Hippocampal formation (tissue), 2 donors: ENCODE measurements at regions not wholly inside any gene's neighbourhood (a gene's known extent, or its start where the extent isn't known, plus 50 kb on each side); places are given as distances from the start of the nearest gene placed in this dataset.

Source experiments
- DNase-seq, 2 donors: peaks; one replicate each; lab custom pipeline; 2025; lab: John Stamatoyannopoulos, UW

DNA sequence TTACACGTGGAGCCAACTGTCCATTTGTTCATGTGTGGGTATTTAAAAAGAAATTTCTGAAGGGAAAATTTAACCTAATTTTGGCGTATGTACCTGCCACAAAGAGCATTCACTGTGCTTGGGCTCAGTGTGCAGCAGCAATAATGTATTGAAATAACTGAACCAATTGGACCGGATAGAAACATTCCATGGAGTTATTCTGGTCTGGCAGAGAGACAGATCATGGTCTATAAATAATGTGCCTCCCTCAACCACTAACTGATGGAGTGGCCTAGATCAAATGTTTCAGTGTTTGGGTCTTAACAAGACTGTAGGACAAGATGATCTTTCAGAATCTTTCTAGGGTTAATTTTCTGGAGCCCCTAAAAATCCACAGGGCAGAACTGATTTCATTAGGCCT is 469.7 kb downstream of the PRELID2 start:
- no peak for DNase-seq

DNA sequence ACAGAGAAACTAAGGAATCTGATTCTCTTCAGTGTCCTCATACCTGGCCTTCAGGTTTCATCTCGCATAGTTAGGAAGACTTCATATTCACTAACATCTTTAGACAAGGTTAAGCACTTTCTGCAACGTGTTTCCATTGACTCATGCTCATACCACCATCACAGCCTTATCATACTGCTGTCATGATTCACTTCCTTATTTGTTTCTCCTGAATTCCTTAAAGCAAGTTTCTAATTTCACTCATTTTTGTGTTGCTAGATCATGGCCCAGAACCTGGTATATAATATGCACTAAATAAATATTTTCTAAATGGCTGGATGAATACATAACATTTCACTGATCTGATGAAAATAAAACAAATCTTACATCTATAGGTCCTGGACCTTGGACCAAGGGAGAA is 472.9 kb downstream of the PRELID2 start:
- no peak for DNase-seq

DNA sequence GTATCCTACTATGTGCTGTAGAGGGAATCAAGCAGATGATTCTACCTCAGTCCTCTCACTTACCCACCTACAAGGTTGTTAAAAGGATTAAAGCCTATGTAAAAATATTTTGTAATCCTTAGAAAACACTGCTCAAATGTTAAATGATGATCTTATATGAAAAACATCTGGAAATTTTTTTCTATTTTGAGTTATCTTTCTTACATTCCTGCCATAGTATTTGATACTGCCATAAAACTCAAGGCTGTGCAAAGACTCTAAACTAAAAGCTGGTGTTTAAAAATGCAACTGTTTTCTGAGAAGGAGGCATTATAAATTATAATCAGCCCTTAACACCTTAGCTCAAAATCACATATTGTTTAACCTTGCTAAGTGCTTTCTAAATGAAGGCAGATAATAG is 474.2 kb downstream of the PRELID2 start:
- no peak for DNase-seq

DNA sequence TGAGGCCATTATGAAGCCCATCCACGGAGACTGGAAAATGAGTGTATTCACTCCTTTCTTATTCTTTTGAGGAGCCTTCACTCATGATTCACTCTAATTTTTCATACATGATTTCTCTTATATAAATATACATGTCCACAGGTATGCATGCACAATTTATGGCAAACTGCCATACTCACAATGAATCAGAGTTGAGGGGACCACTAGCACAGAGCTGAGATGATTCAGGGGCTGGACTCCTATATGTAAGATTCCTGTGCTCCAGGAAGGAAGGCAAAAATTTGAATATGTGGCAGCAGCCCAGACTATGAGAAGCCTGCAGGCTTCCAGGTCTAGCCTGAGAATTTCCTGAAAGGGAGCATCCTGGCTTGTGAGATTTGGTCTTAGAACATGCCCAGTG is 484.6 kb downstream of the PRELID2 start:
- DNase-seq, result no peak

DNA sequence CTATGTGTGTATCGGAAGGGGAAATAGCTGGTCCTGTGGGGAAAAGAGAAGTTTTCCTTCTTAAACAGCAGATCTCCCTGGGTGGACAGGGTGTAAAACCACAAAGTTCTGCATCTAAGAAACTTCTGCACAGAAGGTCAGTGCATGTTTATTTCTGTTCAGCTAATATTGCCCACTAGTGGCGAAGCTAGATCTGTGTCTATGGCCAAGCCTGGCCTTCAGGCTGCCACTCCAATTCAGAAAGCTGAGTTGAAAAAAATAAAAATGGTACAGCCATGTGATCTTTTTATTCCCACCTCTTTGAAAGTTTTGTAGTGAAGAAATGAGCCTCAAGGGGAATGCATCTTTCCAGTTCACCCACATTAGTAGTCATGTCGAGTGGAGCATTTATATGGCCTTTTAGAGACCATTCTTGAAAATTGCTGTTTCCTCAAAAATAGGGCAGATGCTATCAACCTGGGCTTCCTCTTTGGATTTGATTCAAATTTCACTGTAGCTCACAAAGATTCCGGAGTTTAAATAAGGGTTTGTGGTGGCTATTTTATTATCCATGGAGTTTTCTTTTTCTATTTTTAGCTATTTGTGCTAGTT is 488.0 kb downstream of the PRELID2 start:
- no peak for DNase-seq

DNA sequence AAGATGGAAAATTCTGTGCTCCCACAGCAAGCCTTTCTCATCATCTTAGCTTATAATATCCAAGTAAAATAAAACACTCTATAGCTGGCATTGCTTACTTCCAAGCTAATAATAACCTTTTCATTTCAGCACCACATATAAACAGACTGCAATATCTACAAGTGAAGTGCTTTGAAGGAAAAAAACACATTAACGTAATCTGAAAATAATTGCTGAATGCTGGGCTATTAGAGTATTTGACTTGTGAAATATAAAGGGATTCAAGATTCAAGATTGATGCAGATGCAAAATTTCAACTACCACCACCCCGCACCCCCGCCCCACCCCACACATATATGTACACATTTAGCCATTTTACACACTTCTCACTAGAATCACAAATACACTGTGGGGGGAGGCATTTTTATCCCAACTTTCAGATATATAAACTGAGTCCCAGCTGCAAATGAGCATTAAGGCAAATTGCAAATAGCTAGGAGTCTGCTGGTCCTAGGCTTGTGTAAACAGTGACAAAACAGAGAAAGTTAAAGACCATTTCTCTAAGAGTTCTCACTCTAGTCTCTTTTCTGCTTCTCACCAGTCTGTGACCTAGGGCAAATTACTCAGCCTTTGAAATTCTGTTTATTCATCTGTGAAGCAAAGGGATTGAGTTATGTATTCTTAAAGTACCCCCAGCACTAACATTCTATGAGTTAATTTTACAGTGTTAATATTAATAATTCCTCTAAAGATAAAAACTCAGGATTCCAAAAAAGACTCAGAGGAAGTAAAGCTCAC is 489.4 kb downstream of the PRELID2 start:
- DNase-seq, result no peak

DNA sequence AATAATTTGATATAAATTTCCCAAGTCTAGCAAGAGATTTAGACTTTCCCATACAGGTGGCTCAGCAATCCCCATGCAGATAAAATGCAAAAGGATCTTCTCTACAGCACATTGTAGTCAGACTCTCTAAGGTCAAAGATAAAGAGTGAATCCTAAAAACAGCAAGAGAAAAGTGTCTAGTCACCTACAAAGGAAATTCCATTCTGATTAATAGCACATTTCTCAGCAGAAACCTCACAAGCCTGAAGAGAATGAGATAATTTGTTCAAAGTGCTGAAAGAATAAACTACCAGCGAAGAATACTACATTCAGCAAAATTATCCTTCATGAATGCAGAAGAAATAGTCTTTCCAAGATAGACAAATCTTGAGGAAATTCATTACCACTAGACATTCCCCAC is 493.3 kb downstream of the PRELID2 start:
- DNase-seq, result no peak

DNA sequence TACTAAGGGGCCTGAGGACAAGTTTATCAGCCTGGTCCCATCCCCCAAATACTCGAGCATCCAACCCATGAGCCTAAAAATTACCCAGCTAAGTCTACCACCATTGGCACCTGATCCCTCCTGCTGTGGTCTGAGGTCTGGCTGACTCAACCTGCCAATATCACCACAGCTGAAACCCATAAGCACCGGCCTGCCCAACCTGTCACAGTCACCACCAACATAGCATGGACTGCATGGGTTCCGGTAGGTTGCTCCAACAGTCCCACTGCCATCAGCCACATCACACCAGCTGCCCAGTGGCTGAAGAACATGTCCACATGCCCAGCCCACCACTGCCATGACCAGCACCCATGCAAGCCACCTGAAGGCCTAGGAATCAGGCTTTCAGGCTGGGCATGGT is 495.0 kb downstream of the PRELID2 start:
- DNase-seq, result no peak

DNA sequence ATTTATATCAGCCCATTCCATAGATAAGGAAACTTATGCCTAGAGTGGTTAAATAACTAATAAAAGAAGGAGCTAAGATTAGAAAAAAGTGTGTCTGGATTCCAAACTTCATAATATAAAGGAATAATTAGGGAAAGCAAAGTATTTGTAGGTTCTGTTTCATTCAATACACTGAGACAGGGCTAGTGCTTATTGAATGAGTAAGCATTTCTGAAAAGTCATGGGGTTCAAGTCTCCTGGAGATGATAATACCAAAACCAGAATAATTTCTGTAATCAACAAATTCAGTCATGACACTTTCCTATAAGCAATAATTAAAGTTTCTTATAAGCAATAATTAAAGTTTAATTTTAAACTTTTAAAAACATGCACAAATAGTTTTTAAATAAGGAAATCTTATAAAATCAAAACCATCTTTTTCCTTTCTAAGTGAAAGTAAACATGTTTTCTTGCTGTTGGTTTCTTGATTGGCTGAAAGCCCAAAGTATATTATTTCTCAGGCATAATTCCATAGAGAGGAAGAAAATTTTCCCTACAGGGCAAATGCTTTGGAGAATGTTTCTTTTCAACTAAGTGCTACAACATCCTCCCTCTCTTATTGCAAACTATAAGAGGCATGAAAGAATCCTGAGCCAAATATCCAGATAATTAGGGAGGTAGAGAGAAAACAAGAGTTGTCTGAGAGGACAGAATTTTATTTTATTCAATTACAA is 510.2 kb downstream of the PRELID2 start:
- no peak for DNase-seq

DNA sequence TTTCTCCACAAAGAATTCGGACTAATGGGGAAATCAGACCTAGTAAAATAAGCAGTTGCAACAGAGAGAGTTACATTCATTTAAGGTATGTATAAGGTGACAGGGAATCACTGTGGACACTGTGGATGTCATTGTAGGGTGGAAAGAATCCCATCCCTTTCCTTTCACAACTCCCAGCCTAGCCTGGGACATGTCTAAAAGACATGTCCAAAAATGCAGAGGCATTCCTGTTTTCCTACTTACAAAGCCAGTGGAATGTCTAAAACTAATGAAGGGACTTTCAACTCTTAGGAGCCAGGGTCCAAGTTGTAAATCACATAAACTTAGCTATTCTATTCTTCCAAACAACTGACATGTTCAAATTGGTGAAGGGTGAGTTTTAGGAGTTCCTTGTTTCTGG is 511.0 kb downstream of the PRELID2 start:
- no peak for DNase-seq

DNA sequence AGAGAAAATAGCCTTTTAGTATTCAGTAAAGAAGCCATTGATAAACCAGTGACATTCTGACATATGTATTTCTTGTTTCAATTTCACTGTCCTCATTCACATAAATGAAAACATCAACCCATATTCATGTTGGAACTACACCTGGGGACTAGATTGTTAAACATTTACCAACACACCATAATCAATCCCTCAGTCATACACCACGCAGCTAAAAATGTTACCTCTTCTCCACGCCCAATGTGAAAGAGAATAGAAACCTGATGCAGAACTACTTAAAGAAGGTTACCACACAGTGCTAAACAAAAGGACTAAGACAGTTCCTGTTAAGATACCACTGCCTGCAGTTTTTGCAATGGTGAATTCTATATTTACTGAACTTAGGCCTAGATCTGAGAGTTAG is 518.9 kb downstream of the PRELID2 start:
- DNase-seq, result no peak

DNA sequence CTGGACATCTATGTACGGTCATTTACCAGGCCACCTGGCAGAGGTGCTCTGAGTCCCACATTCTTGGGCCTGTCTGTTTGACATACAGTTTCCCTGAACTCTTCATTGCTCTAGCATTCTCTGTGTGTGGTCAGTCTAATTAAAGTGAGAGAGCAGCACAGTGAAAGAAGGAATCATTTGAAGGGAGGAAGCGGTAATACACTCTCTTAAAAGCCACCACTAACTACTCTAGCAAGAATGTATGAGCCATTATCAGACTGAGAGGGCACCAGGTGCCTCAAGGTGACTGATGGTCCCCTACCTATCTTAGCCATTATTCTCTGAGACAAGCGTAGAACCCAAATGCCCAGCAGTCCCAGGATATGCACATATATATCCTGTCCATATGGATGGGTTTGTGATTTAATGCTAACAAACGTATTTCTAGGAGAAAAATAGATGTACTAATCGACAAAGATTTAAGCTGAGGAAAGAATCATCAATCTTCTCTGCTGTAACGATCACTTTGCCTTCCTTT is 527.2 kb downstream of the PRELID2 start:
- DNase-seq, result no peak

DNA sequence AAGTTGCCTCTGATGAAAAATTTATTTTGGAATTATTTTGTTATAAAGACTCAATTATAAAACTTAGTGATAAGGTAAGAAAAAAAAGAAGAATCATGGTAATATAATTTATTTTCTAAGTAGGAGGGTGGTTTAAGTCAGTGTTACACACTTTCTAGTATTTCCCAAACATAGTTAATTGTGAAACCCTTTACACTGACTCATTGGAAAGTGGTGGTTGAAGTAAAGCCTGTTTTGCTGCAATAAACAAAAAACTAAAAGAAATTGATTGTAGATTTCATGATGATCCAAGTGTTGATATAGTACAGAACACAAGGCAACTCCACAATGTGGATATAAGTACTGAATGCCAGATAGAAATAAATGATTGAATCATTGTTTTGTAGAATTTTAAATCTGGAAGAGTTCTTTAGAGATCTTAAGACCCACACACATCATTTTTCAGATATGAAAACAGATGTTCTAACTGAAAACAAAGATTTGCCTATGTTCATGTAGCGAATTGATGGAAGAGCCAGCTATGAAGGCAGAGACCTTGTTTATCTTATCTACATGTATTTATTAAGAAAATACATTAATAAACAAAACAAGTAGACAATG is 539.8 kb downstream of the PRELID2 start:
- no peak for DNase-seq

DNA sequence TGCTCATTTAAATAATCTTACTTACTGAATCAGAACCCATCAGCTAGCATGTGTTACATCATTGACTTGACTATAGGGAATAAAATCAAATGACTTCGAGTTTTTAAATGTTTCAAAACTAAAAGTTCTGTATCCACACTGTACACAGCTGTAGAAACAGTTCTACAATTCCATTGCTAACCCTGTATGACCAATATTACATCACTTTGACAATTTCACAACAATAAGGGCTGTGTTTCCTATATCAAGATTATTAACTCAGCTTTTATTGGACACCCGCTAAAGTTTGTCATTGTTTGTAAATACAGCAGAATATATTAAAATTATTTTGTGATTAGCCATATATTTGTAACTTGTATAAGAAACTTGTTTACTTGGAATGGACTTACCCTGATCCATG is 540.8 kb downstream of the PRELID2 start:
- DNase-seq, result no peak

DNA sequence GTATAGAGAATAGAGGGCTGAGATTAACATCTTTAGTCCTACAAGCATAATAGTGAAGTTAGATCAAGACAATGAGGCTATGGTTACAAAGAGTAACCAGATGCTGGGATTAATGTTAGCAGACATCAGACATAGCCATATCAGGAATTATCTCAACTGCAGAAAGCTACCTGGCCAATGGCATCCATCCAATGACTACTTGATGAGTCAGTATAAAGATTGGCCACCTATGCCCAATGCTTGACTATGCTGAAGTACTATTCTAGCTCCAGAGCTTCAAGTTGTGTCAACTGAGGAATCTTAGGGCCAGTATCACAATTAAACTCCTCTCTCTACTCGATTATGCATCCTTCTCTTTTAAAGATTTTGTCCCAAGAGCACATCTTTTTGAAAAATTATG is 541.4 kb downstream of the PRELID2 start:
- DNase-seq, result no peak

DNA sequence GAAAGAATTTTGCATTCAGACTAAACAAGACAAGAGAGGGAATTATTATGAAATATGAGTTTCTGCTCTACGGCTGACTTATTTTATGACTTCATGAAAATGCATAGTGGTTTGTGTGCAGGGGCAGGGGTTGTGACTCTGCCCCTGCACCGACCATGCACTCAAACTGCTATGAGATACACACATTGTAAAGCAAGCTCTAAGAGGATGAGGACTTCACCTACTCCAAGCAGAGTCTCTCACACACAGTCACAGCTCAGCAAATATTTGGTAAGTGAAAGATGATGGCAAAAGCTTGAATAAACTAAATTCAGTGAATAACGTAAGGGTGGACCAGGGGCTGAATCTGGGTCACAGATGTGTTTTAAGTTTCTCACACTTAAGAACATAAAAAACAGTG is 542.9 kb downstream of the PRELID2 start:
- DNase-seq, result no peak

DNA sequence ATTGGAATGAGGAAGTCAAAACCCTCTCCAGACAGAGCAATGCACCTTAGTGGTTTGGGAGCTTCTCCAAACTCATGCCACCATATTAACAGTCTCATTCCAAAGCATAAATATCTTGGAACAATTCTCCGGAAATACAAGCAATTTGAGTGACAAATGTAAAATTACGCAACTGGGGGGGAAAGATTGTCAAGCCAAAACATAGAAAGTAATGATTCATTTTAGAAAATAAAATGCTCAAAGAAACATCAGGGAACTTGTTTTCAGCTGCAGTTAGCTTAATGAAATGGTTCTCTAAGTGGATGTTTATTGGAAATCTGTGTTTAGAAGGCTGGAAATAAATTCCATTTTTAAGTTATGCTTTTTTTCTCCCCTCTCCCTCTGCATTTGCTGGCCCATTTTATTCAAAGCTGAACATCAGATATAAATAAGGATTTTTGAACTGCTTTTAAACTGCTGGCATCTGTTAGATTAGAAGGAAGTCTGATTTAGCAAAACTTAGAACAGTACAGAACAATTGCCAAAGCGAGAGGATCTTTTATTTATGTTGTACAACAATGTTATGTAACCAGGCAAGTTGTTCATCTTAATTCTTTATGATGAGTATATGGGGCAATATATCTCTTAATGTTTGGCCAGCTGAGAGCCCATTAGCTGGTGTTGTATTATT is 551.9 kb downstream of the PRELID2 start:
- DNase-seq, result peak in 1 of 2 donors; percentile 54

DNA sequence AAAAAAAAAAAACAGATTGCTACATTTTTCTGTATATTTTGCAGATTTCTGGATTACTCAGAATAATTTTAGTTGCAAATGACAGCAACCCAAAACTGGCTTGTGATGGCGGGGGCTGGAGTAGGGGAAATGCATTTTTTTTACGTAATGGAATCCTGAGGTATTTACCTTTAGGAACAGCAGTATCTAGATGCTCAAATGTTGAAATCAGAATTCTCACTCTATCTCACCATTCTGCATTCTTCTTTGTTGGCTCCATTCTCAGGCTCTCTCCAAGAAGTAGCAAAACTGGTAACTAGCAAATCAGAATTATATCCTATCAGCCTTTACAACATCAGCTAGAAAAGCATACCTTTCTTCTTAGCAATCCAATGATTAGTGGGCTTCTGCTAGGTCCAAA is 554.3 kb downstream of the PRELID2 start:
- DNase-seq, result no peak

DNA sequence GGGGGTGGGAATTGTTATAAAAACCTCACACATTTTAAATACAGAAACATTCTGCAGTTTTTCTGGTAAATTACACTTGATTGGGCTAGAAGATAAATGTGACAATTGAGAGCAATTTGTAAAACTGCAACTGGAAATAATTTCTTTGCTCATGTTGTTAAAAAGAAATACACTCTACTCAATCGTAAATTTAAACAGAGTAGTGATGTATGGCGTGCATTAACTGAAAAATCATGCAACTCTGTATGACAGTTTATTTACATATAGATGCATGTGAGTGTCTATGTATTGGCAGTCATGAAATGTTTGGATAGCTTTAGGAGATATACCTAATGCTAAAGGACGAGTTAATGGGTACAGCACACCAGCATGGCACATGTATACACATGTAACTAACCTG is 554.9 kb downstream of the PRELID2 start:
- no peak for DNase-seq

DNA sequence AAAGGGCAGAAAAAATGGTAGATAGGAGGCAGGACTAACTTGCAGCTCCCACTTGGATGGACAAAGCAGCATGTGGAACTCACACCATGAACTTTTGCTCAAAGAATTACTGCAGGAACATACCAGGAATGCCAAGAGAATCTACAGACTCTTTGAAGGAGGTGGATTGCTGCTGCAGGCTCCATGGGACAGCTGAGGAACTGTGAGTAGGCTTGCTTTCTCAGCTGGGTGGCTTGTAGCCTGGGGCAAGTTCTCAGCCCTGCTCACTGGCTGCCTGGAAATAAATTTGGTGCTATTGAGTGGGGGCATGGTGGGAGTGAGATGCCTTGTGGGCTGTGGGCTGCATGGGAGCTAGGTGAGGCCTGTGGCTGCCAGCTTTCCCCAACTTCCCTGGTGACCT is 574.5 kb downstream of the PRELID2 start:
- no peak for DNase-seq

DNA sequence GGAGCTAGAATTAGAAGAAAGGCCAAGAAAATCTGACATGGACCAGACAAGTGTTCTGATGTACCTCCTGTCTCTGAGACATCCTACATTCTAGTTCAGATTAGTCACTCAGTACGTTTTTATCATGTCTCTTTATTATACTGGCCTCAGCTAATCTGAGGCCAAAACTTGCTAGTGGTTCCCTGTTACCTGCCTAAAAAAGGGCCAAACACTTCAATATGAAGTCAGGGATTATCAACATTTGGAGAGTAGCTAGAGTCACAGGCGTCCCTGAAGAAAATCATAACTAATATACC is 587.4 kb downstream of the PRELID2 start:
- DNase-seq, result no peak
